ENCODE measurements at regions not wholly inside any gene's neighbourhood (a gene's known extent, or its start where the extent isn't known, plus 50 kb on each side); places are given as distances from the start of the nearest gene placed in this dataset.

- Histone ChIP-seq H3K79me2 (ENCODE audit: low read length) (no peaks in the 10 kb centered on the region), H3F3A (ENCODE audit: insufficient read depth, low read length) (peaks cover 17% of the 10 kb centered on the region), H2AFZ (ENCODE audit: low read length) (no peak overlapping the region), H3K4me2 (ENCODE audit: low read depth, low read length) (peak overlapping the region; percentile 54), H3K27ac (ENCODE audit: low read length) (peak overlapping the region; percentile 10; the same call in 1 of the 2 replicates), H3K4me1 (ENCODE audit: low read length) (peaks cover 36% of the 10 kb centered on the region), H3K4me3 (ENCODE audit: low read length) (no peak overlapping the region), H3K9me2 (replicated peaks; ENCODE audit: insufficient read depth, low read length) (no peaks in the 10 kb centered on the region), H4K20me1 (ENCODE audit: insufficient read depth, low read length) (peaks cover 4% of the 10 kb centered on the region; the same call in 1 of the 2 replicates), H3K36me3 (replicated peaks; ENCODE audit: insufficient read depth, low read length) (no peaks in the 10 kb centered on the region), H3K9me3 (replicated peaks; ENCODE audit: insufficient read depth, low read length) (no peaks in the 10 kb centered on the region), H3K9ac (ENCODE audit: low read length) (no peak overlapping the region), H3K27me3 (replicated peaks; ENCODE audit: insufficient read depth, low read length) (peaks cover 24% of the 10 kb centered on the region)
- DNase-seq, result peak; percentile 81
- no peak for TF ChIP-seq EZH2 (optimal IDR thresholded peaks at IDR 0.05; ENCODE audit: low read depth, low read length)
- TF ChIP-seq CTCF (IDR thresholded peaks at IDR 0.05; ENCODE audit: low read length), result no peak
- TF ChIP-seq EZH2phosphoT487 (IDR thresholded peaks at IDR 0.05; ENCODE audit: low read length), result no peak
These were observed 154.3 kb downstream of the ZNF365 start for GRCh38 chr10:62528441-62528840.

- H3K27ac ChIP-seq (ENCODE audit: low read length), result no peak overlapping the region
- H3K79me2 ChIP-seq (ENCODE audit: low read length), result no peaks in the 10 kb centered on the region
- H3K9me2 ChIP-seq (replicated peaks; ENCODE audit: insufficient read depth, low read length), result no peaks in the 10 kb centered on the region
- peaks cover 4% of the 10 kb centered on the region; the same call in 1 of the 2 replicates for H4K20me1 ChIP-seq (ENCODE audit: insufficient read depth, low read length)
- H3K27me3 ChIP-seq (replicated peaks; ENCODE audit: insufficient read depth, low read length), result peaks cover 24% of the 10 kb centered on the region
- peak overlapping the region; percentile 54; the same call in 1 of the 2 replicates for H3K4me2 ChIP-seq (ENCODE audit: low read depth, low read length)
- no peak for TF ChIP-seq EZH2phosphoT487 (IDR thresholded peaks at IDR 0.05; ENCODE audit: low read length)
- TF ChIP-seq EZH2 (optimal IDR thresholded peaks at IDR 0.05; ENCODE audit: low read depth, low read length), result no peak
- TF ChIP-seq CTCF (IDR thresholded peaks at IDR 0.05; ENCODE audit: low read length), result no peak
- H3K9me3 ChIP-seq (replicated peaks; ENCODE audit: insufficient read depth, low read length), result no peaks in the 10 kb centered on the region
- no peak overlapping the region for H3K9ac ChIP-seq (ENCODE audit: low read length)
- DNase-seq, result no peak
- H3K36me3 ChIP-seq (replicated peaks; ENCODE audit: insufficient read depth, low read length), result no peaks in the 10 kb centered on the region
- H3K4me3 ChIP-seq (ENCODE audit: low read length), result no peak overlapping the region
- peaks cover 36% of the 10 kb centered on the region for H3K4me1 ChIP-seq (ENCODE audit: low read length)
- H3F3A ChIP-seq (ENCODE audit: insufficient read depth, low read length), result peaks cover 17% of the 10 kb centered on the region
- no peak overlapping the region for H2AFZ ChIP-seq (ENCODE audit: low read length)
These were observed 155.2 kb downstream of the ZNF365 start for GRCh38 chr10:62529396-62529795.

GRCh38 chr10:62534031-62534430 is 159.9 kb downstream of the ZNF365 start:
- Histone ChIP-seq H3K27ac (ENCODE audit: low read length) (no peak overlapping the region), H3K9ac (ENCODE audit: low read length) (no peak overlapping the region), H3F3A (ENCODE audit: insufficient read depth, low read length) (peaks cover 2% of the 10 kb centered on the region; the same call in 1 of the 2 replicates), H3K79me2 (ENCODE audit: low read length) (no peaks in the 10 kb centered on the region), H3K9me2 (replicated peaks; ENCODE audit: insufficient read depth, low read length) (no peaks in the 10 kb centered on the region), H3K4me2 (ENCODE audit: low read depth, low read length) (no peak overlapping the region), H3K4me3 (ENCODE audit: low read length) (no peak overlapping the region), H3K9me3 (replicated peaks; ENCODE audit: insufficient read depth, low read length) (no peaks in the 10 kb centered on the region), H3K36me3 (replicated peaks; ENCODE audit: insufficient read depth, low read length) (no peaks in the 10 kb centered on the region), H2AFZ (ENCODE audit: low read length) (no peak overlapping the region), H3K4me1 (ENCODE audit: low read length) (peaks cover 12% of the 10 kb centered on the region), H3K27me3 (replicated peaks; ENCODE audit: insufficient read depth, low read length) (peaks cover 14% of the 10 kb centered on the region), H4K20me1 (ENCODE audit: insufficient read depth, low read length) (no peaks in the 10 kb centered on the region)
- DNase-seq, result no peak
- TF ChIP-seq EZH2phosphoT487 (IDR thresholded peaks at IDR 0.05; ENCODE audit: low read length) (no peak), CTCF (IDR thresholded peaks at IDR 0.05; ENCODE audit: low read length) (no peak), EZH2 (optimal IDR thresholded peaks at IDR 0.05; ENCODE audit: low read depth, low read length) (no peak)

Data from MM.1S (cell line).